GM13977 (cell line): ENCODE measurements at regions not wholly inside any gene's neighbourhood (a gene's known extent, or its start where the extent isn't known, plus 50 kb on each side); places are given as distances from the start of the nearest gene placed in this dataset.

Experiments
- DNase-seq: peaks from one replicate; pipeline ENCODE4 v3.0.0; 2012; ENCODE audit warnings: low spot score
- in situ Hi-C: fragments of 300-500 bp; cut with MboI; formaldehyde crosslinking; loops from one replicate; pipeline ENCODE4 v1.12.0; 2022; ENCODE audit warnings: low sequenced_read_pairs, low pct_unique_long_range_greater_than_20kb, mixed read lengths, inconsistent platforms; ENCODE audit not compliant: unreplicated experiment
- TF ChIP-seq, protein P1 (sequence below): IDR thresholded peaks from 2 replicates; pipeline ENCODE4 v1.5.1; 2012; ENCODE audit warnings: mild to moderate bottlenecking, control low read depth; ENCODE audit not compliant: insufficient read depth; ENCODE audit errors: extremely low read depth, missing control alignments

DNA sequence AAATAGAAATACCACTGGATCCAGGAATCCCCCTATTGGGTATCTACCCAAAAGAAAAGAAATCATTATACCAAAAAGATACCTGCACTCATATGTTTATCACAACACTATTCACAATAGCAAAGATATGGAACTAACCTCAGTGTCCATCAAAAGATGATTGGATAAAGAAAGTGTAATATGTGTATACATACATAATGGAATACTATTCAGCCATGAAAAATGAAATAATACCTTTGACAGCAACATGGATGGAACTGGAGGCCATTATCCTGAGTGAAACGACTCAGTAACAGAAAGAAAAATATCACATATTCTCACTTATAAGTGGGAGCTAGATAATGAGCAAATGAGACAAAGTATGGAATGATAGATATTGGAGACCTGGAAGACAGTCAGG lies 74.2 kb upstream of the TLR3 start:
- in situ Hi-C loops = no loop called here
- TF ChIP-seq, protein P1, sequence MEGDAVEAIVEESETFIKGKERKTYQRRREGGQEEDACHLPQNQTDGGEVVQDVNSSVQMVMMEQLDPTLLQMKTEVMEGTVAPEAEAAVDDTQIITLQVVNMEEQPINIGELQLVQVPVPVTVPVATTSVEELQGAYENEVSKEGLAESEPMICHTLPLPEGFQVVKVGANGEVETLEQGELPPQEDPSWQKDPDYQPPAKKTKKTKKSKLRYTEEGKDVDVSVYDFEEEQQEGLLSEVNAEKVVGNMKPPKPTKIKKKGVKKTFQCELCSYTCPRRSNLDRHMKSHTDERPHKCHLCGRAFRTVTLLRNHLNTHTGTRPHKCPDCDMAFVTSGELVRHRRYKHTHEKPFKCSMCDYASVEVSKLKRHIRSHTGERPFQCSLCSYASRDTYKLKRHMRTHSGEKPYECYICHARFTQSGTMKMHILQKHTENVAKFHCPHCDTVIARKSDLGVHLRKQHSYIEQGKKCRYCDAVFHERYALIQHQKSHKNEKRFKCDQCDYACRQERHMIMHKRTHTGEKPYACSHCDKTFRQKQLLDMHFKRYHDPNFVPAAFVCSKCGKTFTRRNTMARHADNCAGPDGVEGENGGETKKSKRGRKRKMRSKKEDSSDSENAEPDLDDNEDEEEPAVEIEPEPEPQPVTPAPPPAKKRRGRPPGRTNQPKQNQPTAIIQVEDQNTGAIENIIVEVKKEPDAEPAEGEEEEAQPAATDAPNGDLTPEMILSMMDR = no peak
- DNase-seq = no peak

DNA sequence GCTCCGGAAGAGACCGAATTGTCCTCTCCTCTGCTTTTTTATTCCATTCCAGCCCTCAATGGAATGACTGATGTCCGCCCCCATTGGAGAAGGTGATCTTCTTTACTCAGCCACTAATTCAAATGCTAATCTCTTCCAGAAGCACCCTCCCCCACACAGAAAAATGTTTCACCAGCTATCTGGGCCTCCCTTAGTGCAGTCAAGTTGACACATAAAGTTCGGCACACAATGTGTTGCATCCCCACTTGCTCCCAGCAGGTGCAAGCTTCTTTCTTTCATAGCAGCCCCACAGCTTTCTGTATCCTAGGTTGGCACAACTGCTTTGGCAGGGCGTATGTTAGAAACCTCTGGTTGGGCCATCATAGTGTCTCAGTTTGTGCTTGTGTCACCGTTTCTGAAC lies 73.3 kb upstream of the TLR3 start:
- in situ Hi-C loops = no loop called here
- no peak for DNase-seq
- TF ChIP-seq, protein P1 = no peak

GRCh38 chr4:185997296-185997695 lies 71.7 kb upstream of the TLR3 start:
- in situ Hi-C loops = no loop called here
- DNase-seq = no peak
- TF ChIP-seq, protein P1 = no peak

GRCh38 chr4:185998791-185999190 lies 70.2 kb upstream of the TLR3 start:
- DNase-seq = no peak
- in situ Hi-C loops = no loop called here

DNA sequence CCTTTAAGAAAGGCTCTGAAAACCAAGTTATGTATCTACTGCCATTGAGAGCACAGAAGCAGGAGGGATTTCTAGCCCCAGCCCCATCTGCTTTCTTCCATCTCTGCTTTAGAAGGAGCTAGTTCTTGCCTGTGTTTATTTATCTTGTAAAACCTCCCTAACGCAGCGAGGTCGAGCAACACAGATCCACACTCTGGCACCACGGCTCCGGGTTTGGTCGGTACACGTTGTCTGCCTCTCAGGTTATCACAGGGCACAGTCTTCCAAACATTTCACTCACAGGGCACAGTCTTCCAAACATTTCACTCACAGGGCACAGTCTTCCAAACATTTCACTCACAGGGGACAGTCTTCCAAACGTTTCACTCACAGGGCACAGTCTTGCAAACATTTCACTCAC lies 69.7 kb upstream of the TLR3 start:
- no peak for DNase-seq
- TF ChIP-seq, protein P1 = no peak
- in situ Hi-C loops = no loop called here

More at GRCh38 chr4:185998791-185999190, 70.2 kb upstream of the TLR3 start:
- TF ChIP-seq, protein P1 = no peak

GRCh38 chr4:186002853-186003252 lies 66.1 kb upstream of the TLR3 start:
- in situ Hi-C loops = loop anchor here (25.0 kb wide), 1 partner anchor 966 kb away; no protein-coding TSS in a partner anchor
- DNase-seq = no peak
- TF ChIP-seq, protein P1 = no peak

DNA sequence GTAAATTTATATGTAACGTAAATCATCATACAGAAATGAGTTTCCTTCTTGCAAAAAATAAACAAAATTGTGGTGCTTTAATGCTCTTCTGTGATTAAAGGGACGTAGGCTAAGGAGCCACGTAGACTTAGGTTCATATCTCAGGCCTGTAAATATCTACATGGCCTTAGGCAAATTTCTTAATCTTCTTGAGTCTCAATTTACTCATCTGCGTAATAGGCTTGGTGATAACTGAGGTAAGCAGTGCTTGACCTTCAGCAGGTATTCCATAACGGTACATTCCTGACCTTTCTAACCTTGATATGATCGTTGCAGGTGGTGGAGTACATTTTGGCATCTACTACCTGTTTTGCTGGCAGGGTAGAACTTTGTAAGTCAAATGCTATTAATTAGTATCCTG lies 65.2 kb upstream of the TLR3 start:
- TF ChIP-seq, protein P1 = no peak
- no peak for DNase-seq
- in situ Hi-C loops = loop anchor here (25.0 kb wide), 1 partner anchor 966 kb away; no protein-coding TSS in a partner anchor
